DND-41 (cell line): ENCODE measurements at regions not wholly inside any gene's neighbourhood (a gene's known extent, or its start where the extent isn't known, plus 50 kb on each side); places are given as distances from the start of the nearest gene placed in this dataset.
"Not testable (repeated sequence)": the region's sequence is repeated elsewhere in the genome, so short reads cannot be mapped to it uniquely, and the experiment has no call there.

ENCODE experiments used
- ATAC-seq: fragments of 200-7000 bp; cut with Tn5 transposase; 3 replicates; pipeline ENCODE4 v1.9.1; 2021; ENCODE audit warnings: low read depth; ENCODE audit not compliant: insufficient read depth
- DNase-seq: peaks from one replicate; pipeline ENCODE4 v3.0.0-alpha.2; 2020
- H2AFZ ChIP-seq: 2 replicates; pipeline ENCODE4 v1.6.0; 2012; ENCODE audit warnings: low read depth, low read length
- H3K27ac ChIP-seq: 2 replicates; pipeline ENCODE4 v1.5.1; 2012; ENCODE audit warnings: low read length, inconsistent platforms
- H3K27me3 ChIP-seq: fragments of 200-600 bp; sonication (generic); 2 replicates; pipeline ENCODE4 v1.6.0; 2012; ENCODE audit warnings: low read length, mild to moderate bottlenecking, inconsistent platforms; ENCODE audit not compliant: insufficient read depth, poor library complexity
- H3K36me3 ChIP-seq: 2 replicates; pipeline ENCODE4 v1.5.1; 2012; ENCODE audit warnings: low read length, inconsistent platforms; ENCODE audit not compliant: insufficient read depth
- H3K4me1 ChIP-seq: 2 replicates; pipeline ENCODE4 v1.5.1; 2012; ENCODE audit warnings: mild to moderate bottlenecking, low read length; ENCODE audit not compliant: insufficient read depth
- H3K4me2 ChIP-seq: 2 replicates; pipeline ENCODE4 v1.6.0; 2012; ENCODE audit warnings: mild to moderate bottlenecking, moderate library complexity, low read length, inconsistent platforms; ENCODE audit not compliant: insufficient read depth
- H3K4me3 ChIP-seq, 2 experiments: fragments of 200-600 bp in 1 of 2; shearing (Covaris generic) in 1 of 2; 2 replicates each; pipeline ENCODE4 v1.5.1; 2012 to 2016; ENCODE audit warnings: inconsistent platforms in 2 of 2, low read length in 2 of 2, mild to moderate bottlenecking in 2 of 2, low read depth in 1 of 2, moderate library complexity in 1 of 2
- H3K79me2 ChIP-seq: 2 replicates; pipeline ENCODE4 v1.6.0; 2012; ENCODE audit warnings: low read length, inconsistent platforms; ENCODE audit not compliant: insufficient read depth
- H3K9ac ChIP-seq: 2 replicates; pipeline ENCODE4 v1.6.0; 2012; ENCODE audit warnings: low read depth, mild to moderate bottlenecking, inconsistent platforms, low read length, moderate library complexity
- H3K9me3 ChIP-seq: 2 replicates; pipeline ENCODE4 v1.5.1; 2012; ENCODE audit warnings: low read length, moderate library complexity, mild to moderate bottlenecking, inconsistent platforms; ENCODE audit not compliant: insufficient read depth, severe bottlenecking
- H4K20me1 ChIP-seq: 2 replicates; pipeline ENCODE4 v1.6.0; 2012; ENCODE audit warnings: low read length; ENCODE audit not compliant: insufficient read depth
- EZH2 ChIP-seq: IDR thresholded peaks from 3 replicates; pipeline ENCODE4 v1.6.1; 2012; ENCODE audit warnings: borderline replicate concordance, low read depth, mild to moderate bottlenecking, moderate library complexity, low read length, inconsistent platforms; ENCODE audit not compliant: severe bottlenecking
- TF ChIP-seq, protein P1 (sequence below): IDR thresholded peaks from 2 replicates; pipeline ENCODE4 v1.5.1; 2012; ENCODE audit warnings: borderline replicate concordance, low read length, moderate library complexity, mild to moderate bottlenecking; ENCODE audit not compliant: poor library complexity, severe bottlenecking; ENCODE audit errors: extremely low read depth

DNA sequence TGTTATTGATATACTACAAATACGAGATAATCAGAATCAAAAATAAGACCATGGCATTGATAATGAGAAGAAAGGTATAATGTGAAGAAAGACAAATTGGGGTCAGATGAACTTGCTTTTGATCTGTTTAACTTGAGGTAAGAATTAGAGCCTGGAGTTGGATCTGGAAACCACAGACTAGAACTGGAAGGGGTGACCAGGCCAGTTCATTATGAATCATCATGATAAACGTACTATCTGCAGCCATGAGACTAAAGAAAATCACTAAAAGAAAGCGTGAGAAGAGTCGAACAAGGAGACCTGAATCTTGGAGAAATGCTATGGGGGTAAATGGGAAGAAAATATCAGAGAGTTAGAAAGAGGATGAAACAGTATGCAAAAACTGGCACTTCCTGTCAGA is 967.5 kb downstream of the NR2F1-AS1 start:
- H3K9me3 ChIP-seq = no peaks in the 10 kb centered on the region
- no peaks in the 10 kb centered on the region for H3K36me3 ChIP-seq
- H3K27me3 ChIP-seq = no peaks in the 10 kb centered on the region
- no peaks in the 10 kb centered on the region for H4K20me1 ChIP-seq
- H3K79me2 ChIP-seq = no peaks in the 10 kb centered on the region
- no peaks in the 10 kb centered on the region for H3K4me1 ChIP-seq
- H3K9ac ChIP-seq = no peak overlapping the region
- no peak for DNase-seq
- no peak for TF ChIP-seq EZH2
- TF ChIP-seq, protein P1, sequence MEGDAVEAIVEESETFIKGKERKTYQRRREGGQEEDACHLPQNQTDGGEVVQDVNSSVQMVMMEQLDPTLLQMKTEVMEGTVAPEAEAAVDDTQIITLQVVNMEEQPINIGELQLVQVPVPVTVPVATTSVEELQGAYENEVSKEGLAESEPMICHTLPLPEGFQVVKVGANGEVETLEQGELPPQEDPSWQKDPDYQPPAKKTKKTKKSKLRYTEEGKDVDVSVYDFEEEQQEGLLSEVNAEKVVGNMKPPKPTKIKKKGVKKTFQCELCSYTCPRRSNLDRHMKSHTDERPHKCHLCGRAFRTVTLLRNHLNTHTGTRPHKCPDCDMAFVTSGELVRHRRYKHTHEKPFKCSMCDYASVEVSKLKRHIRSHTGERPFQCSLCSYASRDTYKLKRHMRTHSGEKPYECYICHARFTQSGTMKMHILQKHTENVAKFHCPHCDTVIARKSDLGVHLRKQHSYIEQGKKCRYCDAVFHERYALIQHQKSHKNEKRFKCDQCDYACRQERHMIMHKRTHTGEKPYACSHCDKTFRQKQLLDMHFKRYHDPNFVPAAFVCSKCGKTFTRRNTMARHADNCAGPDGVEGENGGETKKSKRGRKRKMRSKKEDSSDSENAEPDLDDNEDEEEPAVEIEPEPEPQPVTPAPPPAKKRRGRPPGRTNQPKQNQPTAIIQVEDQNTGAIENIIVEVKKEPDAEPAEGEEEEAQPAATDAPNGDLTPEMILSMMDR = no peak
- no peak overlapping the region for H3K4me3 ChIP-seq
- no peak overlapping the region for H3K27ac ChIP-seq
- H2AFZ ChIP-seq = no peak overlapping the region
- no peak for ATAC-seq
- H3K4me2 ChIP-seq = no peak overlapping the region

DNA sequence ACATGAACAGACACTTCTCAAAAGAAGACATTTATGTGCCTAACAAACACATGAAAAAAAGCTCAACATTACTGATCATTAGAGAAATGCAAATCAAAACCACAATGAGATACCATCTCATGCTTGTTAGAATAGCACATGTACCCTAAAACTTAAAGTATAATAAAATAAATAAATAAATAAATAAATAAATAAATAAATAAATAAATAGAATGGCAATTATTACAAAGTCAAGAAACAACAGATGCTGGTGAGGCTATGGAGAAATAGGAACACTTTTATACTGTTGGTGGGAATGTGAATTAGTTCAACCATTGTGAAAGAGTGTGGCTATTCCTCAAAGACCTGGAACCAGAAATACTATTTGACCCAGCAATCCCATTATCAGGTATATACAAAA is 970.6 kb downstream of the NR2F1-AS1 start:
- not testable (repeated sequence) for DNase-seq, H3K27me3 ChIP-seq, H3K27ac ChIP-seq, H3K4me1 ChIP-seq, H3K9ac ChIP-seq, H4K20me1 ChIP-seq, H2AFZ ChIP-seq, H3K4me3 ChIP-seq, ATAC-seq, H3K36me3 ChIP-seq, H3K79me2 ChIP-seq, H3K4me2 ChIP-seq, H3K9me3 ChIP-seq

DNA sequence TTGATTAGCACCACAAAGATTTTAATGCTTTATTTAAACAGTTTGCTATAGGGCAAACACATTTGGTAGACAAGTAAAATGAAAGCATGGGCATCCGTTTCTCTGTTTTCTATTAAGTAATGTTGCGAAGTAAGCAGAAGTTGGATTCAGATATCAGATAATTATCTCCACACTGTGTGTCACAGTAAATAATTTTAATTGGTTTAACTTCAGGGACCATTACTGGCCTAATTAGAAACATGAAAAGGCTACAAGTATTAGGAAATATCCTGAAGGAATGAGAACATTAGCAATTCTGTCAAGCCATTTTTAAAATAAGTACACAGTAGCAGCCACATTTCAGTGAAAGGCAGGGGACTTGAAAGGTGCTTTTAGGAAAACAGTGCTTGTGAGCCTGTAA is 975.4 kb downstream of the NR2F1-AS1 start:
- H2AFZ ChIP-seq = no peak overlapping the region
- DNase-seq (no peak), ATAC-seq (no peak)
- no peak overlapping the region for H3K4me2 ChIP-seq
- no peak overlapping the region for H3K4me3 ChIP-seq
- TF ChIP-seq, protein P1 = no peak
- no peak for TF ChIP-seq EZH2
- no peaks in the 10 kb centered on the region for H3K79me2 ChIP-seq
- H3K27me3 ChIP-seq = no peaks in the 10 kb centered on the region
- H3K27ac ChIP-seq = no peak overlapping the region
- H3K4me1 ChIP-seq = no peaks in the 10 kb centered on the region
- no peaks in the 10 kb centered on the region for H4K20me1 ChIP-seq
- H3K9ac ChIP-seq = no peak overlapping the region
- no peaks in the 10 kb centered on the region for H3K36me3 ChIP-seq
- no peaks in the 10 kb centered on the region for H3K9me3 ChIP-seq

DNA sequence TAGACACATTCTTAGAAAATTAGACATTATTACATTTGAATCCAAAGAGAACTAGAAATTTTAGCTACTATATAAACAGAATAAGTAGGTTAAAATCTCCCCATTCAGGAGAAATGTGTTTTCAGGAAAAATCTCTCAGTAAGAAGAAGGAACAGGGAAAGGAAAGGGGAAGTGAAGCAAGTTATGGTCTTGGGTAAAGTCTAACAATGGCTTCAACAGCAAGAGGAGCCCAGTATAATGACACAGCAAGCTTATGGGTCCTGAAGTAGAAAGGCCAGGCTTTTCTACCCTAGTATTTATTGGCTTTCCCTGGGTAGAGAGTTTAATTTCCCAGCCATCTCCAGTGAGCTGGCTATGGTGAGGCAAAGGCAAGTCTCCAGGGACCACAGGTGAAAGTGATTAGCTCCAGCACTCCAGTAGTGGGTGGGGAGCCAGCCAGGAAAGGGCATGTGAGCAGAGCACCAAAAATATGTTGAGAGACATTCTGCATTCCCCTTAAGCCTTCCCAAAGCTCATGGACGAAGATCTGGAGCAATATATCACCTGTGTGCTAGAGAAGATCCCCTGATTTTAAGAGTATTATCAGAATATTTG is 981.7 kb downstream of the NR2F1-AS1 start:
- no peak overlapping the region for H3K27ac ChIP-seq
- no peaks in the 10 kb centered on the region for H3K27me3 ChIP-seq
- no peaks in the 10 kb centered on the region for H4K20me1 ChIP-seq
- no peaks in the 10 kb centered on the region for H3K4me1 ChIP-seq
- TF ChIP-seq, protein P1 = no peak
- TF ChIP-seq EZH2 = no peak
- no peak overlapping the region for H2AFZ ChIP-seq
- no peaks in the 10 kb centered on the region for H3K79me2 ChIP-seq
- no peak overlapping the region for H3K4me2 ChIP-seq
- DNase-seq = no peak
- H3K36me3 ChIP-seq = no peaks in the 10 kb centered on the region
- ATAC-seq = no peak
- no peak overlapping the region for H3K9ac ChIP-seq
- H3K9me3 ChIP-seq = no peaks in the 10 kb centered on the region
- no peak overlapping the region for H3K4me3 ChIP-seq
